ENCODE measurements at regions not wholly inside any gene's neighbourhood (a gene's known extent, or its start where the extent isn't known, plus 50 kb on each side); places are given as distances from the start of the nearest gene placed in this dataset.
"Not testable (repeated sequence)": the region's sequence is repeated elsewhere in the genome, so short reads cannot be mapped to it uniquely, and the experiment has no call there.

- Histone ChIP-seq H3K27me3 (ENCODE audit: control insufficient read depth in 5 of 5, insufficient read depth in 4 of 5, low read length in 5 of 5) (no peaks in the 10 kb centered on the region), H3K4me1 (ENCODE audit: control insufficient read depth in 5 of 5, insufficient read depth in 5 of 5, low read length in 5 of 5) (no peaks in the 10 kb centered on the region), H3K9ac (ENCODE audit: low read length in 5 of 5) (no peak overlapping the region), H3K4me3 (ENCODE audit: low read depth in 1 of 5, low read length in 5 of 5) (no peak overlapping the region), H3K36me3 (ENCODE audit: control insufficient read depth in 5 of 5, insufficient read depth in 5 of 5, low read length in 5 of 5) (no peaks in the 10 kb centered on the region), H3K9me3 (ENCODE audit: control insufficient read depth in 5 of 5, low read length in 5 of 5) (peaks cover 0 to under 1% (median 0%) of the 10 kb centered on the region in 5 donors), H3K27ac (ENCODE audit: low read depth, low read length) (no peak overlapping the region)
Measured at GRCh38 chr7:51607447-51607846, 290.8 kb upstream of the COBL start.

GRCh38 chr7:51606601-51607154 lies 290.1 kb upstream of the COBL start:
- no peak overlapping the region for H3K9ac ChIP-seq (ENCODE audit: low read length in 5 of 5)

GRCh38 chr7:51602376-51602775 lies 285.8 kb upstream of the COBL start:
- Histone ChIP-seq H3K9me3 (ENCODE audit: control insufficient read depth in 5 of 5, low read length in 5 of 5) (peaks cover 0 to 5% (median 0%) of the 10 kb centered on the region in 5 donors), H3K4me3 (ENCODE audit: low read depth in 1 of 5, low read length in 5 of 5) (no peak overlapping the region), H3K4me1 (ENCODE audit: control insufficient read depth in 5 of 5, insufficient read depth in 5 of 5, low read length in 5 of 5) (no peaks in the 10 kb centered on the region), H3K9ac (ENCODE audit: low read length in 5 of 5) (no peak overlapping the region), H3K27ac (ENCODE audit: low read depth, low read length) (no peak overlapping the region), H3K36me3 (ENCODE audit: control insufficient read depth in 5 of 5, insufficient read depth in 5 of 5, low read length in 5 of 5) (no peaks in the 10 kb centered on the region), H3K27me3 (ENCODE audit: control insufficient read depth in 5 of 5, insufficient read depth in 4 of 5, low read length in 5 of 5) (no peaks in the 10 kb centered on the region)

More at GRCh38 chr7:51606601-51607154, 290.1 kb upstream of the COBL start:
- Histone ChIP-seq H3K4me3 (ENCODE audit: low read depth in 1 of 5, low read length in 5 of 5) (no peak overlapping the region), H3K9me3 (ENCODE audit: control insufficient read depth in 5 of 5, low read length in 5 of 5) (peaks cover 0 to 5% (median 0%) of the 10 kb centered on the region in 5 donors), H3K27ac (ENCODE audit: low read depth, low read length) (no peak overlapping the region), H3K36me3 (ENCODE audit: control insufficient read depth in 5 of 5, insufficient read depth in 5 of 5, low read length in 5 of 5) (no peaks in the 10 kb centered on the region), H3K4me1 (ENCODE audit: control insufficient read depth in 5 of 5, insufficient read depth in 5 of 5, low read length in 5 of 5) (no peaks in the 10 kb centered on the region), H3K27me3 (ENCODE audit: control insufficient read depth in 5 of 5, insufficient read depth in 4 of 5, low read length in 5 of 5) (no peaks in the 10 kb centered on the region)

- H3K27me3 ChIP-seq (ENCODE audit: control insufficient read depth in 5 of 5, insufficient read depth in 4 of 5, low read length in 5 of 5): no peaks in the 10 kb centered on the region
- H3K9me3 ChIP-seq (ENCODE audit: control insufficient read depth in 5 of 5, low read length in 5 of 5): peaks cover 0 to 5% (median 0%) of the 10 kb centered on the region in 5 donors
- H3K36me3 ChIP-seq (ENCODE audit: control insufficient read depth in 5 of 5, insufficient read depth in 5 of 5, low read length in 5 of 5): no peaks in the 10 kb centered on the region
- no peak overlapping the region for H3K9ac ChIP-seq (ENCODE audit: low read length in 5 of 5)
- H3K4me3 ChIP-seq (ENCODE audit: low read depth in 1 of 5, low read length in 5 of 5): no peak overlapping the region
- no peaks in the 10 kb centered on the region for H3K4me1 ChIP-seq (ENCODE audit: control insufficient read depth in 5 of 5, insufficient read depth in 5 of 5, low read length in 5 of 5)
- H3K27ac ChIP-seq (ENCODE audit: low read depth, low read length): no peak overlapping the region
Measured at GRCh38 chr7:51601461-51601860, 284.9 kb upstream of the COBL start.

- H3K4me1 ChIP-seq (ENCODE audit: control insufficient read depth in 5 of 5, insufficient read depth in 5 of 5, low read length in 5 of 5); H3K9me3 ChIP-seq (ENCODE audit: control insufficient read depth in 5 of 5, low read length in 5 of 5); H3K27me3 ChIP-seq (ENCODE audit: control insufficient read depth in 5 of 5, insufficient read depth in 4 of 5, low read length in 5 of 5); H3K36me3 ChIP-seq (ENCODE audit: control insufficient read depth in 5 of 5, insufficient read depth in 5 of 5, low read length in 5 of 5); H3K9ac ChIP-seq (ENCODE audit: low read length in 5 of 5); H3K27ac ChIP-seq (ENCODE audit: low read depth, low read length); H3K4me3 ChIP-seq (ENCODE audit: low read depth in 1 of 5, low read length in 5 of 5): not testable (repeated sequence)
Measured at GRCh38 chr7:51599935-51600334, 283.3 kb upstream of the COBL start.

- H3K9me3 ChIP-seq (ENCODE audit: control insufficient read depth in 5 of 5, low read length in 5 of 5): peaks cover 0 to 5% (median 3%) of the 10 kb centered on the region in 5 donors
- no peaks in the 10 kb centered on the region for H3K4me1 ChIP-seq (ENCODE audit: control insufficient read depth in 5 of 5, insufficient read depth in 5 of 5, low read length in 5 of 5)
- no peaks in the 10 kb centered on the region for H3K27me3 ChIP-seq (ENCODE audit: control insufficient read depth in 5 of 5, insufficient read depth in 4 of 5, low read length in 5 of 5)
- no peak overlapping the region for H3K4me3 ChIP-seq (ENCODE audit: low read depth in 1 of 5, low read length in 5 of 5)
- no peak overlapping the region for H3K27ac ChIP-seq (ENCODE audit: low read depth, low read length)
- no peak overlapping the region for H3K9ac ChIP-seq (ENCODE audit: low read length in 5 of 5)
- no peaks in the 10 kb centered on the region for H3K36me3 ChIP-seq (ENCODE audit: control insufficient read depth in 5 of 5, insufficient read depth in 5 of 5, low read length in 5 of 5)
Measured at GRCh38 chr7:51593628-51594027, 277.0 kb upstream of the COBL start.

GRCh38 chr7:51592842-51593599 lies 276.4 kb upstream of the COBL start:
- Histone ChIP-seq H3K4me3 (ENCODE audit: low read depth in 1 of 5, low read length in 5 of 5) (no peak overlapping the region), H3K36me3 (ENCODE audit: control insufficient read depth in 5 of 5, insufficient read depth in 5 of 5, low read length in 5 of 5) (no peaks in the 10 kb centered on the region), H3K27ac (ENCODE audit: low read depth, low read length) (no peak overlapping the region), H3K27me3 (ENCODE audit: control insufficient read depth in 5 of 5, insufficient read depth in 4 of 5, low read length in 5 of 5) (no peaks in the 10 kb centered on the region), H3K4me1 (ENCODE audit: control insufficient read depth in 5 of 5, insufficient read depth in 5 of 5, low read length in 5 of 5) (no peaks in the 10 kb centered on the region), H3K9me3 (ENCODE audit: control insufficient read depth in 5 of 5, low read length in 5 of 5) (peaks cover 0 to 5% (median 3%) of the 10 kb centered on the region in 5 donors), H3K9ac (ENCODE audit: low read length in 5 of 5) (no peak overlapping the region)

- Histone ChIP-seq H3K4me1 (ENCODE audit: control insufficient read depth in 5 of 5, insufficient read depth in 5 of 5, low read length in 5 of 5) (no peaks in the 10 kb centered on the region), H3K4me3 (ENCODE audit: low read depth in 1 of 5, low read length in 5 of 5) (no peak overlapping the region)
Measured at GRCh38 chr7:51591223-51591622, 274.6 kb upstream of the COBL start.

GRCh38 chr7:51590746-51591145 lies 274.1 kb upstream of the COBL start:
- H3K9me3 ChIP-seq (ENCODE audit: control insufficient read depth in 5 of 5, low read length in 5 of 5): peaks cover 0 to 7% (median 3%) of the 10 kb centered on the region in 5 donors
- H3K9ac ChIP-seq (ENCODE audit: low read length in 5 of 5): no peak overlapping the region
- no peak overlapping the region for H3K4me3 ChIP-seq (ENCODE audit: low read depth in 1 of 5, low read length in 5 of 5)
- H3K27ac ChIP-seq (ENCODE audit: low read depth, low read length): no peak overlapping the region
- no peaks in the 10 kb centered on the region for H3K36me3 ChIP-seq (ENCODE audit: control insufficient read depth in 5 of 5, insufficient read depth in 5 of 5, low read length in 5 of 5)
- no peaks in the 10 kb centered on the region for H3K4me1 ChIP-seq (ENCODE audit: control insufficient read depth in 5 of 5, insufficient read depth in 5 of 5, low read length in 5 of 5)
- no peaks in the 10 kb centered on the region for H3K27me3 ChIP-seq (ENCODE audit: control insufficient read depth in 5 of 5, insufficient read depth in 4 of 5, low read length in 5 of 5)

More at GRCh38 chr7:51591223-51591622, 274.6 kb upstream of the COBL start:
- no peaks in the 10 kb centered on the region for H3K36me3 ChIP-seq (ENCODE audit: control insufficient read depth in 5 of 5, insufficient read depth in 5 of 5, low read length in 5 of 5)
- H3K27ac ChIP-seq (ENCODE audit: low read depth, low read length): no peak overlapping the region
- H3K27me3 ChIP-seq (ENCODE audit: control insufficient read depth in 5 of 5, insufficient read depth in 4 of 5, low read length in 5 of 5): no peaks in the 10 kb centered on the region
- H3K9ac ChIP-seq (ENCODE audit: low read length in 5 of 5): no peak overlapping the region
- H3K9me3 ChIP-seq (ENCODE audit: control insufficient read depth in 5 of 5, low read length in 5 of 5): peaks cover 0 to 6% (median 3%) of the 10 kb centered on the region in 5 donors

- H3K27ac ChIP-seq (ENCODE audit: low read depth, low read length): no peak overlapping the region
- no peak overlapping the region for H3K4me3 ChIP-seq (ENCODE audit: low read depth in 1 of 5, low read length in 5 of 5)
Measured at GRCh38 chr7:51589111-51589510, 272.5 kb upstream of the COBL start.

More at GRCh38 chr7:51589111-51589510, 272.5 kb upstream of the COBL start:
- Histone ChIP-seq H3K4me1 (ENCODE audit: control insufficient read depth in 5 of 5, insufficient read depth in 5 of 5, low read length in 5 of 5) (no peaks in the 10 kb centered on the region), H3K9me3 (ENCODE audit: control insufficient read depth in 5 of 5, low read length in 5 of 5) (peaks cover 0 to 7% (median 3%) of the 10 kb centered on the region in 5 donors), H3K9ac (ENCODE audit: low read length in 5 of 5) (no peak overlapping the region), H3K27me3 (ENCODE audit: control insufficient read depth in 5 of 5, insufficient read depth in 4 of 5, low read length in 5 of 5) (no peaks in the 10 kb centered on the region), H3K36me3 (ENCODE audit: control insufficient read depth in 5 of 5, insufficient read depth in 5 of 5, low read length in 5 of 5) (no peaks in the 10 kb centered on the region)

Measured in subcutaneous abdominal adipose tissue (tissue), 5 donors.